Loucy (cell line): ENCODE measurements at regions not wholly inside any gene's neighbourhood (a gene's known extent, or its start where the extent isn't known, plus 50 kb on each side); places are given as distances from the start of the nearest gene placed in this dataset.

Experiments used
- H2AFZ ChIP-seq: fragments of 200-600 bp; sonication (generic); 2 replicates; pipeline ENCODE4 v1.6.0; 2016; ENCODE audit warnings: antibody characterized with exemption, mild to moderate bottlenecking, low read length, moderate library complexity
- H3F3A ChIP-seq: fragments of 200-600 bp; 2 replicates; pipeline ENCODE4 v1.6.0; 2016; ENCODE audit warnings: antibody characterized with exemption, low read depth, mild to moderate bottlenecking
- H3K27me3 ChIP-seq: fragments of 200-600 bp; sonication (generic); 2 replicates; pipeline ENCODE4 v1.6.1; 2014; ENCODE audit warnings: low read length, mild to moderate bottlenecking; ENCODE audit not compliant: insufficient read depth, poor library complexity, severe bottlenecking
- H3K36me3 ChIP-seq: fragments of 200-600 bp; sonication (generic); 2 replicates; pipeline ENCODE4 v1.6.1; 2016; ENCODE audit warnings: low read length; ENCODE audit not compliant: insufficient read depth
- H3K4me1 ChIP-seq: fragments of 200-600 bp; sonication (generic); 2 replicates; pipeline ENCODE4 v1.5.1; 2014; ENCODE audit warnings: low read length, mild to moderate bottlenecking; ENCODE audit not compliant: insufficient read depth, poor library complexity, severe bottlenecking
- H3K4me2 ChIP-seq: fragments of 200-600 bp; sonication (generic); 2 replicates; pipeline ENCODE4 v1.6.0; 2014; ENCODE audit warnings: antibody characterized with exemption, low read length, low read depth, mild to moderate bottlenecking; ENCODE audit not compliant: poor library complexity, severe bottlenecking
- H3K4me3 ChIP-seq: fragments of 200-600 bp; sonication (generic); 2 replicates; pipeline ENCODE4 v1.5.1; 2014; ENCODE audit warnings: low read length, mild to moderate bottlenecking, mixed read lengths; ENCODE audit not compliant: poor library complexity, severe bottlenecking
- H3K79me2 ChIP-seq: fragments of 200-600 bp; sonication (generic); 2 replicates; pipeline ENCODE4 v1.6.1; 2014; ENCODE audit warnings: low read length; ENCODE audit not compliant: insufficient read depth
- H3K9ac ChIP-seq: fragments of 200-600 bp; sonication (generic); 2 replicates; pipeline ENCODE4 v1.6.0; 2014; ENCODE audit warnings: mild to moderate bottlenecking, low read depth, low read length, moderate library complexity; ENCODE audit not compliant: poor library complexity, severe bottlenecking
- H3K9me2 ChIP-seq: fragments of 200-600 bp; sonication (generic); replicated peaks from 2 replicates; pipeline ENCODE4 v1.6.1; 2016; ENCODE audit warnings: low read depth, low read length, mixed read lengths
- H3K9me3 ChIP-seq: fragments of 200-600 bp; sonication (generic); 2 replicates; pipeline ENCODE4 v1.6.1; 2014; ENCODE audit warnings: mild to moderate bottlenecking, antibody characterized with exemption, low read length, low read depth; ENCODE audit not compliant: insufficient read depth
- H4K20me1 ChIP-seq: fragments of 200-600 bp; sonication (generic); 2 replicates; pipeline ENCODE4 v1.6.0; 2014; ENCODE audit warnings: antibody characterized with exemption, low read length, mild to moderate bottlenecking; ENCODE audit not compliant: insufficient read depth, poor library complexity, severe bottlenecking
- CTCF ChIP-seq: fragments of 200-600 bp; sonication (generic); conservative IDR thresholded peaks from 2 replicates; pipeline ENCODE4 v1.5.1; 2014; ENCODE audit warnings: mild to moderate bottlenecking, antibody characterized with exemption, low read length
- EZH2phosphoT487 ChIP-seq: fragments of 200-600 bp; IDR thresholded peaks from 2 replicates; pipeline ENCODE4 v1.6.1; 2018; ENCODE audit warnings: antibody characterized with exemption, mild to moderate bottlenecking, moderate library complexity, borderline replicate concordance

- H3K4me1 ChIP-seq: no peaks in the 10 kb centered on the region
- no peak overlapping the region for H3K9ac ChIP-seq
- no peaks in the 10 kb centered on the region for H3F3A ChIP-seq
- H4K20me1 ChIP-seq: no peaks in the 10 kb centered on the region
- no peaks in the 10 kb centered on the region for H3K9me2 ChIP-seq
- H3K9me3 ChIP-seq: no peaks in the 10 kb centered on the region
- no peaks in the 10 kb centered on the region for H3K79me2 ChIP-seq
- H3K4me3 ChIP-seq: no peak overlapping the region
- no peak overlapping the region for H3K4me2 ChIP-seq
- no peaks in the 10 kb centered on the region for H3K36me3 ChIP-seq
- TF ChIP-seq EZH2phosphoT487 (no peak), CTCF (no peak)
- H2AFZ ChIP-seq: no peak overlapping the region
- no peaks in the 10 kb centered on the region for H3K27me3 ChIP-seq
Observed at GRCh38 chr2:15783489-15783888, 156.9 kb upstream of the MYCN start.

GRCh38 chr2:15784106-15784885 lies 156.1 kb upstream of the MYCN start:
- Histone ChIP-seq H3K27me3 (no peaks in the 10 kb centered on the region), H3K4me1 (no peaks in the 10 kb centered on the region), H3K9me3 (no peaks in the 10 kb centered on the region), H2AFZ (no peak overlapping the region), H3K79me2 (no peaks in the 10 kb centered on the region), H3K4me3 (no peak overlapping the region), H4K20me1 (no peaks in the 10 kb centered on the region), H3K4me2 (no peak overlapping the region), H3K36me3 (no peaks in the 10 kb centered on the region), H3K9ac (no peak overlapping the region), H3K9me2 (no peaks in the 10 kb centered on the region), H3F3A (no peaks in the 10 kb centered on the region)
- TF ChIP-seq EZH2phosphoT487: no peak
- TF ChIP-seq CTCF: no peak

- no peaks in the 10 kb centered on the region for H3K79me2 ChIP-seq
- H3K4me1 ChIP-seq: no peaks in the 10 kb centered on the region
- H3K4me2 ChIP-seq: no peak overlapping the region
- no peaks in the 10 kb centered on the region for H3K9me2 ChIP-seq
- H3K4me3 ChIP-seq: no peak overlapping the region
- H4K20me1 ChIP-seq: no peaks in the 10 kb centered on the region
- TF ChIP-seq EZH2phosphoT487 (no peak), CTCF (no peak)
- H3F3A ChIP-seq: no peaks in the 10 kb centered on the region
- H3K9me3 ChIP-seq: no peaks in the 10 kb centered on the region
- no peak overlapping the region for H2AFZ ChIP-seq
- H3K27me3 ChIP-seq: no peaks in the 10 kb centered on the region
- no peaks in the 10 kb centered on the region for H3K36me3 ChIP-seq
- H3K9ac ChIP-seq: no peak overlapping the region
Observed at GRCh38 chr2:15784886-15785801, 155.2 kb upstream of the MYCN start.
